Ascending aorta (tissue), 2 donors: ENCODE measurements at regions not wholly inside any gene's neighbourhood (a gene's known extent, or its start where the extent isn't known, plus 50 kb on each side); places are given as distances from the start of the nearest gene placed in this dataset.
A peak's percentile ranks its signal among the peaks of the same experiment; 100 is the strongest.

Experiments used
- DNase-seq, 2 donors: peaks; one replicate each; pipeline ENCODE4 v3.0.0-alpha.2; 2019; ENCODE audit warnings: low spot score in 2 of 2
- H3K27ac ChIP-seq, 2 donors: fragments of 200-600 bp; sonication (generic); one replicate each; pipeline ENCODE4 v1.5.1; 2016 to 2017; ENCODE audit warnings: mild to moderate bottlenecking in 1 of 2
- H3K27me3 ChIP-seq: fragments of 200-600 bp; sonication (generic); one replicate; pipeline ENCODE4 v1.5.1; 2017
- H3K36me3 ChIP-seq, 2 donors: fragments of 200-600 bp; sonication (generic); one replicate each; pipeline ENCODE4 v1.5.1; 2016
- H3K4me1 ChIP-seq, 2 donors: fragments of 200-600 bp; sonication (generic); one replicate each; pipeline ENCODE4 v1.5.1; 2016 to 2017; ENCODE audit warnings: mild to moderate bottlenecking in 1 of 2
- H3K4me3 ChIP-seq, 2 donors: fragments of 200-600 bp; sonication (generic); one replicate each; pipeline ENCODE4 v1.5.1; 2016 to 2017; ENCODE audit warnings: mild to moderate bottlenecking in 1 of 2
- H3K9me3 ChIP-seq, 2 donors: fragments of 200-600 bp; sonication (generic); one replicate each; pipeline ENCODE4 v1.5.1; 2016
- CTCF ChIP-seq, 3 experiments: fragments of 200-600 bp in 2 of 3; fragments of 450-650 bp in 1 of 3; sonication (generic) in 2 of 3; IDR thresholded peaks; one replicate each; pipeline ENCODE4 v1.5.1; 2016 to 2019; ENCODE audit warnings: antibody characterized with exemption in 3 of 3, mild to moderate bottlenecking in 1 of 3, moderate library complexity in 1 of 3
- intact Hi-C: fragments of 100-400 bp; cut with DNase I; formaldehyde crosslinking; loops from one replicate; pipeline ENCODE4 v1.15.1; 2023

- DNase-seq = peak; percentile 16 to 75
- intact Hi-C loops = no loop called here
- Histone ChIP-seq H3K4me1 (no peaks in the 10 kb centered on the region), H3K36me3 (no peaks in the 10 kb centered on the region), H3K27me3 (no peaks in the 10 kb centered on the region), H3K4me3 (no peak overlapping the region), H3K9me3 (no peaks in the 10 kb centered on the region), H3K27ac (no peak overlapping the region)
- TF ChIP-seq CTCF (IDR thresholded peaks at IDR 0.05) = no peak
Observed at GRCh38 chr3:40827942-40828688, 303.4 kb downstream of the ZNF621 start.

GRCh38 chr3:40828741-40829415 is 304.1 kb downstream of the ZNF621 start:
- no peaks in the 10 kb centered on the region for H3K27me3 ChIP-seq
- H3K9me3 ChIP-seq = no peaks in the 10 kb centered on the region
- intact Hi-C loops = no loop called here
- no peak overlapping the region for H3K4me3 ChIP-seq
- no peak overlapping the region for H3K27ac ChIP-seq
- no peaks in the 10 kb centered on the region for H3K4me1 ChIP-seq
- TF ChIP-seq CTCF (IDR thresholded peaks at IDR 0.05) = no peak
- no peak for DNase-seq
- H3K36me3 ChIP-seq = no peaks in the 10 kb centered on the region

- TF ChIP-seq CTCF (IDR thresholded peaks at IDR 0.05) = no peak
- Histone ChIP-seq H3K36me3 (no peaks in the 10 kb centered on the region), H3K4me1 (no peaks in the 10 kb centered on the region), H3K27ac (no peak overlapping the region), H3K9me3 (no peaks in the 10 kb centered on the region), H3K4me3 (no peak overlapping the region), H3K27me3 (no peaks in the 10 kb centered on the region)
- intact Hi-C loops = no loop called here
- DNase-seq = no peak
Observed at GRCh38 chr3:40829876-40830275, 305.1 kb downstream of the ZNF621 start.

- TF ChIP-seq CTCF (IDR thresholded peaks at IDR 0.05) = no peak
- Histone ChIP-seq H3K4me1 (no peaks in the 10 kb centered on the region), H3K36me3 (no peaks in the 10 kb centered on the region), H3K27me3 (no peaks in the 10 kb centered on the region), H3K4me3 (no peak overlapping the region), H3K27ac (no peak overlapping the region), H3K9me3 (no peaks in the 10 kb centered on the region)
- no peak for DNase-seq
- intact Hi-C loops = no loop called here
Observed at GRCh38 chr3:40837300-40837699, 312.5 kb downstream of the ZNF621 start.

- intact Hi-C loops = no loop called here
- H3K36me3 ChIP-seq = no peaks in the 10 kb centered on the region
- no peaks in the 10 kb centered on the region for H3K4me1 ChIP-seq
- no peak overlapping the region for H3K27ac ChIP-seq
- H3K4me3 ChIP-seq = no peak overlapping the region
- no peaks in the 10 kb centered on the region for H3K9me3 ChIP-seq
- TF ChIP-seq CTCF (IDR thresholded peaks at IDR 0.05) = no peak
- H3K27me3 ChIP-seq = no peaks in the 10 kb centered on the region
- DNase-seq = no peak
Observed at GRCh38 chr3:40841131-40841530, 316.4 kb downstream of the ZNF621 start.
